Lung (tissue), 11 donors: ENCODE measurements at regions not wholly inside any gene's neighbourhood (a gene's known extent, or its start where the extent isn't known, plus 50 kb on each side); places are given as distances from the start of the nearest gene placed in this dataset.

ENCODE experiments used
- ATAC-seq: fragments of 200-7000 bp; cut with Tn5 transposase; one replicate; pipeline ENCODE4 v1.9.1; 2020; ENCODE audit warnings: moderate number of reproducible peaks; ENCODE audit not compliant: insufficient read depth, low FRiP score
- DNase-seq, 3 donors: peaks; one replicate each; pipeline ENCODE4 v3.0.0-alpha.2; 2013 to 2017
- H3K27ac ChIP-seq, 2 donors: one replicate each; pipeline ENCODE4 v1.5.1; 2013; ENCODE audit warnings: mild to moderate bottlenecking in 2 of 2, moderate library complexity in 2 of 2, control low read depth in 1 of 2, inconsistent platforms in 1 of 2, low read depth in 1 of 2, low read length in 1 of 2
- H3K27me3 ChIP-seq, 3 donors: one replicate each; pipeline ENCODE4 v1.5.1; 2013; ENCODE audit warnings: low read length in 2 of 3; ENCODE audit not compliant: control insufficient read depth in 3 of 3, insufficient read depth in 3 of 3
- H3K36me3 ChIP-seq, 4 donors: one replicate each; pipeline ENCODE4 v1.5.1; 2013; ENCODE audit warnings: low read length in 4 of 4, mild to moderate bottlenecking in 1 of 4, moderate library complexity in 1 of 4; ENCODE audit not compliant: control insufficient read depth in 4 of 4, insufficient read depth in 4 of 4
- H3K4me1 ChIP-seq, 5 donors: one replicate each; pipeline ENCODE4 v1.5.1; 2013; ENCODE audit warnings: low read length in 5 of 5, mild to moderate bottlenecking in 2 of 5, moderate library complexity in 1 of 5; ENCODE audit not compliant: control insufficient read depth in 5 of 5, insufficient read depth in 5 of 5
- H3K4me3 ChIP-seq: one replicate; pipeline ENCODE4 v1.5.1; 2013; ENCODE audit warnings: mild to moderate bottlenecking, control low read depth, moderate library complexity
- H3K9ac ChIP-seq, 2 donors: one replicate each; pipeline ENCODE4 v1.5.1; 2013; ENCODE audit warnings: low read length in 2 of 2, control low read depth in 1 of 2; ENCODE audit not compliant: insufficient read depth in 1 of 2
- H3K9me3 ChIP-seq, 4 donors: one replicate each; pipeline ENCODE4 v1.5.1; 2013; ENCODE audit warnings: low read length in 3 of 4, mild to moderate bottlenecking in 1 of 4, moderate library complexity in 1 of 4; ENCODE audit not compliant: control insufficient read depth in 4 of 4, insufficient read depth in 3 of 4
- CTCF ChIP-seq: IDR thresholded peaks from 2 replicates; pipeline ENCODE4 v1.5.1; 2012; ENCODE audit warnings: mild to moderate bottlenecking; ENCODE audit errors: control extremely low read depth, extremely low read depth
- WGBS, 2 donors: extraction: QIAGEN DNeasy Blood & Tissue Kit; methylation state at CpG; one replicate each; pipeline ENCODE4 v1.1.7; 2013; 5-methylcytosine and 5-hydroxymethylcytosine counted together
- donor health status: control.
- donor health status: control.
- donor health status: Bipolar disorder and iron deficiency.
- donor health status: healthy.
- donor health status: DM: yes; HTN: yes; CAD: no.

GRCh38 chr4:35978551-35978950 lies 265.8 kb downstream of the ARAP2 start:
- no peak for TF ChIP-seq CTCF
- Histone ChIP-seq H3K27me3 (no peaks in the 10 kb centered on the region), H3K4me1 (no peaks in the 10 kb centered on the region), H3K9ac (no peak overlapping the region), H3K36me3 (no peaks in the 10 kb centered on the region), H3K9me3 (peaks cover 0 to 4% (median 0%) of the 10 kb centered on the region in 4 donors), H3K27ac (no peak overlapping the region), H3K4me3 (no peak overlapping the region)
- ATAC-seq (no peak), DNase-seq (no peak)

GRCh38 chr4:35982318-35982717 lies 262.0 kb downstream of the ARAP2 start:
- ATAC-seq (no peak), DNase-seq (no peak)
- no peak for TF ChIP-seq CTCF
- H3K9me3 ChIP-seq = no peaks in the 10 kb centered on the region
- H3K4me1 ChIP-seq = no peaks in the 10 kb centered on the region
- H3K9ac ChIP-seq = no peak overlapping the region
- no peak overlapping the region for H3K4me3 ChIP-seq
- no peaks in the 10 kb centered on the region for H3K36me3 ChIP-seq
- H3K27ac ChIP-seq = no peak overlapping the region
- no peaks in the 10 kb centered on the region for H3K27me3 ChIP-seq
- WGBS, 2 donors = 64 to 94% methylated on average over 1 of the region's 1 CpG

DNA sequence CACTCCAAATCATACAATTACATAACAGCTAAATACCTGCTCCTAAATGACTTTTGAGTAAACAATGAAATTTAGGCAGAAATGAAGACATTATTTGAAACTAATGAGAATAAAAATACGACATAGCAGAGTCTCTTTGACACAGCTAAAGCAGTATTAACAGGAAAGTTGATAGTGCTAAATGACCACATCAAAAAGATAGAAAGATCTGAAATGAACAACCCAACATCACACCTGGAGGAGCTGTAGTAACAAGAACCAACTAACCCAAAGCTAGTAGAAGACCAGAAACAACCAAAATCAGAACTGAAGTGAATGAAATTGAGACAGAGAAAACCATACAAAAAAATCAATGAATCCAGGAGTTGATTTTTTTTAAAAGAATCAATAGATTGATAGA lies 257.8 kb downstream of the ARAP2 start:
- Histone ChIP-seq H3K4me1 (no peaks in the 10 kb centered on the region), H3K4me3 (no peak overlapping the region), H3K9me3 (peaks cover 0 to 2% (median 1%) of the 10 kb centered on the region in 4 donors), H3K27me3 (no peaks in the 10 kb centered on the region), H3K9ac (no peak overlapping the region), H3K36me3 (no peaks in the 10 kb centered on the region), H3K27ac (no peak overlapping the region)
- 80 to 85% methylated on average over 1 of the region's 1 CpG for WGBS, 2 donors
- DNase-seq = no peak
- TF ChIP-seq CTCF = no peak
- ATAC-seq = no peak

DNA sequence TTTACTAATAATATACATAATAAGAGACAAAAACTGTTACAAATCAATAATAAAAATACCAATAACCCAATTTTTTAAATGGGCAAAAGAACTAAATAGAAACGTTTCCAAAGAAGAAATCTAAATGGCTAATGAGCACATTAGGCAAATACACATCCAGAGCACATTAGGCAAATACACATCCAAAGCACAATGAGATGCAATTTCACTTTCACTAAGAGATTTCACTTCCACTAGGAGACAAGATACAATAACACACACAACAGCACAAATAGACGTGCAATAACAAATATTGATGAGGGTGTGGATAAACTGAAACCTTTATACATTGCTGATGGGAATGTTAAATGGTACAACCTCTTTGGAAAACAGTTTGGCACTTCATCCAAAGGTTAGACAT lies 250.7 kb downstream of the ARAP2 start:
- Histone ChIP-seq H3K4me1 (no peaks in the 10 kb centered on the region), H3K36me3 (no peaks in the 10 kb centered on the region), H3K9me3 (peaks cover 0 to under 1% (median 0%) of the 10 kb centered on the region in 4 donors), H3K27me3 (no peaks in the 10 kb centered on the region), H3K9ac (no peak overlapping the region), H3K27ac (no peak overlapping the region), H3K4me3 (no peak overlapping the region)
- 61 to 76% methylated on average over 2 of the region's 2 CpGs for WGBS, 2 donors
- DNase-seq (no peak), ATAC-seq (no peak)
- TF ChIP-seq CTCF = no peak
